ENCODE measurements at regions not wholly inside any gene's neighbourhood (a gene's known extent, or its start where the extent isn't known, plus 50 kb on each side); places are given as distances from the start of the nearest gene placed in this dataset.

DNA sequence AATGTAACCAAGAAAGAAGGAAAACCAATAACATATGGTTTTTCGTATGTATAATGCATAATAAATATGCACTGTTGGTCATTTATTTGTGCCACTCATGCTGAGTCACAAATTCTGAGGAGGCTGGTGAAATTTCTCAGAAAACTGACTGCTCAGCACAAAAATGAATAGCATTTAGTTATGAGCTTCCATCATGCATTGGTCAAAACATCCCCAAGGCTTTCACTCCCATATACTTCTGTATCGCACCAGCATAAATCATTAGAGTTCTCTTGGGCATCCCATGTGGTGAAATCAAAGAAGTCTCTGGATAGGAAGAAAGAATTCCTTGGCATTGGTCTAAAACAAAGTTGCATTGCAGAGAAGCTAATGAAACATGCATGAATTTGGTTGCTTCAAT, 785.6 kb upstream of the CDH8 start:
- Histone ChIP-seq H3K36me3 (replicated peaks in 1 of 2; ENCODE audit: control insufficient read depth in 2 of 2, insufficient read depth in 2 of 2, low read length in 2 of 2) (no peaks in the 10 kb centered on the region), H2BK120ac (ENCODE audit: low read depth, low read length) (no peak overlapping the region), H3K27me3 (ENCODE audit: control insufficient read depth in 3 of 3, insufficient read depth in 3 of 3, low read depth in 1 of 3, low read length in 3 of 3) (no peaks in the 10 kb centered on the region), H3K4ac (ENCODE audit: low read length) (no peak overlapping the region), H2BK15ac (ENCODE audit: low read length) (no peak overlapping the region), H3K9ac (ENCODE audit: low read depth, low read length, poor library complexity) (no peak overlapping the region), H2BK12ac (ENCODE audit: low read length) (no peak overlapping the region), H3K23ac (ENCODE audit: low read depth, low read length, poor library complexity) (no peak overlapping the region), H3K4me2 (ENCODE audit: insufficient read depth, low read length, poor library complexity, severe bottlenecking) (no peak overlapping the region), H3K4me3 (ENCODE audit: low read length in 2 of 2) (no peak overlapping the region), H3K14ac (ENCODE audit: low read length) (no peak overlapping the region), H3K27ac (replicated peaks; ENCODE audit: low read length) (no peak overlapping the region), H3K4me1 (ENCODE audit: control insufficient read depth in 2 of 2, insufficient read depth in 1 of 2, low read depth in 1 of 2, low read length in 2 of 2) (no peaks in the 10 kb centered on the region), H2AFZ (ENCODE audit: low read length) (no peak overlapping the region), H4K91ac (ENCODE audit: low read depth, low read length, poor library complexity) (no peak overlapping the region), H3K79me1 (ENCODE audit: low read depth, low read length) (no peaks in the 10 kb centered on the region), H3K9me3 (replicated peaks in 1 of 2; ENCODE audit: control insufficient read depth in 2 of 2, insufficient read depth in 1 of 2, low read depth in 1 of 2, low read length in 2 of 2) (peaks cover 3 to 10% of the 10 kb centered on the region in 2 donors), H4K8ac (ENCODE audit: low read depth, low read length) (no peak overlapping the region), H2AK5ac (ENCODE audit: low read depth, low read length) (no peak overlapping the region), H3K18ac (ENCODE audit: low read length) (no peak overlapping the region), H2BK5ac (ENCODE audit: low read length) (no peak overlapping the region)
- no CpG with 5 or more reads among the region's 2 CpGs for WGBS, 2 donors (ENCODE audit: extremely low coverage in 2 of 2, insufficient read length in 2 of 2, insufficient replicate concordance in 1 of 2)
- no peak for DNase-seq (ENCODE audit: low spot score)

DNA sequence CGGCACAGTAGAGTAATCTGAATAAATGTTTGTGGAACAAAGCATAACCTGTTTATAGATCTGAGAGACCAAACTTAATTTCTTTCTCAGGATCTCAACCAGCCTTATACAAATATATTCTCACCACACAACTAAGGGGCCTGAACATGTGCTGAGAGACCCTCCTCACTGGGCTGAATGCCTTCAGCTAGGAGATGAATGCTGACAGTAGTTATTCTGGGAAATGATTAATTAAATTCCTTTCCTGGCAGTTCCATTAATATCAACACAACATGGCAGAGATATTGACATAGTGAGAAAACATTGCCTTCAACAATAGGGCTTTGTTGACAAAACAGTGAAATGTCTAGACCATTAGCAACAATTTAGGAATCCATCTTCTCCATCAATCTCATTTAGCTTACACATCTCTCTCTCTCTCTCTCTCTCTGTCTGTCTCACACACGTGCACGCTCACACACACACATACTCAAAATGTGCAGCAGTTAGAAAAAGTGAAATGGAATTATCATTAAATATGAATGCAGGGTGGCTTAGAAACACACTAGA, 780.8 kb upstream of the CDH8 start:
- Histone ChIP-seq H3K4me2 (ENCODE audit: insufficient read depth, low read length, poor library complexity, severe bottlenecking) (no peak overlapping the region), H3K9ac (ENCODE audit: low read depth, low read length, poor library complexity) (no peak overlapping the region), H4K91ac (ENCODE audit: low read depth, low read length, poor library complexity) (no peak overlapping the region), H3K23ac (ENCODE audit: low read depth, low read length, poor library complexity) (no peak overlapping the region), H3K18ac (ENCODE audit: low read length) (no peak overlapping the region), H2BK12ac (ENCODE audit: low read length) (no peak overlapping the region), H3K4me1 (ENCODE audit: control insufficient read depth in 2 of 2, insufficient read depth in 1 of 2, low read depth in 1 of 2, low read length in 2 of 2) (no peaks in the 10 kb centered on the region), H3K79me1 (ENCODE audit: low read depth, low read length) (no peaks in the 10 kb centered on the region), H2AFZ (ENCODE audit: low read length) (peak overlapping the region; percentile 62), H3K4me3 (ENCODE audit: low read length in 2 of 2) (no peak overlapping the region), H2BK5ac (ENCODE audit: low read length) (no peak overlapping the region), H3K14ac (ENCODE audit: low read length) (no peak overlapping the region), H3K27me3 (ENCODE audit: control insufficient read depth in 3 of 3, insufficient read depth in 3 of 3, low read depth in 1 of 3, low read length in 3 of 3) (no peaks in the 10 kb centered on the region), H3K27ac (replicated peaks; ENCODE audit: low read length) (no peak overlapping the region), H3K4ac (ENCODE audit: low read length) (no peak overlapping the region), H2BK15ac (ENCODE audit: low read length) (no peak overlapping the region), H2BK120ac (ENCODE audit: low read depth, low read length) (no peak overlapping the region), H3K36me3 (replicated peaks in 1 of 2; ENCODE audit: control insufficient read depth in 2 of 2, insufficient read depth in 2 of 2, low read length in 2 of 2) (no peaks in the 10 kb centered on the region), H3K9me3 (replicated peaks in 1 of 2; ENCODE audit: control insufficient read depth in 2 of 2, insufficient read depth in 1 of 2, low read depth in 1 of 2, low read length in 2 of 2) (peaks cover 1 to 2% of the 10 kb centered on the region in 2 donors), H4K8ac (ENCODE audit: low read depth, low read length) (no peak overlapping the region), H2AK5ac (ENCODE audit: low read depth, low read length) (no peak overlapping the region)
- no CpG with 5 or more reads among the region's 3 CpGs for WGBS, 2 donors (ENCODE audit: extremely low coverage in 2 of 2, insufficient read length in 2 of 2, insufficient replicate concordance in 1 of 2)
- no peak for DNase-seq (ENCODE audit: low spot score)

DNA sequence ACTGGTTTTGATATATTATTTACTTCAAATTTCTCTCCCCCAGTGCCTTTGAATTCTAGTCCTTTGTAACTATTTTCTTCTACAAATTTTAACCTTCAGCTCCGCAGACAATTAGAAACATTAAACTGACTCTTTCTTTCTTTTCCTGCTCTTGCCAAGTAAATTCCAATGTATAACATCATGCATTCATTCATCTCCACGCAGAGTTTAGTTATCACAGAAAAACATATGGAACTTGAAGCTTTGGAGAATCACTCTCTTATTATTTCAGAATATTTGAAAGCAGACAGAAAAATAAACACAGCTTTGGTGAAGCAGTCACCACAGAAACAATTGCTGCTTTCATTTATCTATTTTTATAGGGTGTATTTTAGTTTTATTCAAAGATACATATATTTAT, 778.7 kb upstream of the CDH8 start:
- Histone ChIP-seq H2BK120ac (ENCODE audit: low read depth, low read length) (no peak overlapping the region), H3K27me3 (ENCODE audit: control insufficient read depth in 3 of 3, insufficient read depth in 3 of 3, low read depth in 1 of 3, low read length in 3 of 3) (no peaks in the 10 kb centered on the region), H2BK12ac (ENCODE audit: low read length) (no peak overlapping the region), H3K14ac (ENCODE audit: low read length) (no peak overlapping the region), H4K91ac (ENCODE audit: low read depth, low read length, poor library complexity) (no peak overlapping the region), H3K4ac (ENCODE audit: low read length) (no peak overlapping the region), H2BK15ac (ENCODE audit: low read length) (no peak overlapping the region), H3K18ac (ENCODE audit: low read length) (no peak overlapping the region), H3K79me1 (ENCODE audit: low read depth, low read length) (no peaks in the 10 kb centered on the region), H3K4me2 (ENCODE audit: insufficient read depth, low read length, poor library complexity, severe bottlenecking) (no peak overlapping the region), H3K27ac (replicated peaks; ENCODE audit: low read length) (no peak overlapping the region), H3K9ac (ENCODE audit: low read depth, low read length, poor library complexity) (no peak overlapping the region), H3K4me1 (ENCODE audit: control insufficient read depth in 2 of 2, insufficient read depth in 1 of 2, low read depth in 1 of 2, low read length in 2 of 2) (no peaks in the 10 kb centered on the region), H2BK5ac (ENCODE audit: low read length) (no peak overlapping the region), H3K23ac (ENCODE audit: low read depth, low read length, poor library complexity) (no peak overlapping the region), H2AFZ (ENCODE audit: low read length) (no peak overlapping the region), H2AK5ac (ENCODE audit: low read depth, low read length) (no peak overlapping the region), H3K36me3 (replicated peaks in 1 of 2; ENCODE audit: control insufficient read depth in 2 of 2, insufficient read depth in 2 of 2, low read length in 2 of 2) (no peaks in the 10 kb centered on the region), H3K4me3 (ENCODE audit: low read length in 2 of 2) (no peak overlapping the region), H4K8ac (ENCODE audit: low read depth, low read length) (no peak overlapping the region), H3K9me3 (replicated peaks in 1 of 2; ENCODE audit: control insufficient read depth in 2 of 2, insufficient read depth in 1 of 2, low read depth in 1 of 2, low read length in 2 of 2) (peaks cover 0 to 3% of the 10 kb centered on the region in 2 donors)
- no CpG with 5 or more reads among the region's 2 CpGs for WGBS, 2 donors (ENCODE audit: extremely low coverage in 2 of 2, insufficient read length in 2 of 2, insufficient replicate concordance in 1 of 2)
- no peak for DNase-seq (ENCODE audit: low spot score)

DNA sequence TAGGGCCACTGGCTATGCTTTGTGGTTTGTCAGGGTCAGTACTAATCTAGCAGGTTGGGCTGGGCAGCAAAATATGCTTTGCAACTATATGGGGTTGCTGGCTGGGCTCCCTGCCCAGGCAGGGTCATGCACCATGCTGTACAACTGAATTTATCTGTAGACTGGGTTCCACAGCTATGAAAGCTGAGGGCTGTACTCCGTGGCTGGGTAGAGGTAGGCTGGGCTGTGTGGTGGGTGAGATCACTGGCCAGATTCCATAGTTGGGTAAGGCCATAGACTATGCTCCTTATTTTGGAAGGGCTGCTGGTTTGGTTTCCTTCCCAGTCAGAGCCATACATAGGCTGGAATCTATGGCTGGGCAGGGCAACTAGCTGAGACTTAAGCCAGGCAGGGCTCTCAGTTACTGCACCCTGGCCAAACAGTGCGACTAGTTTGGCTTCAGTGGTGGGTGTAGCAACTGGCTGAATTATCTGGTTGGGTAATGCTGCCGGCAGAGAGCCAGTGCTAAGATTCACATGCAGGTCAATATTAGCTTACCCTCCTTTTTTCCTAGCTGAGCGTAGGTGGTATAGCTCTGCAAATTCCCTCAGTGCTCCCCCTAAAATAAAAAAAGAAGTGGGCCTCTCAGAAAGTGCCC, 769.1 kb upstream of the CDH8 start:
- Histone ChIP-seq H3K27me3 (ENCODE audit: control insufficient read depth in 3 of 3, insufficient read depth in 3 of 3, low read depth in 1 of 3, low read length in 3 of 3) (no peaks in the 10 kb centered on the region), H3K79me1 (ENCODE audit: low read depth, low read length) (no peaks in the 10 kb centered on the region), H3K9ac (ENCODE audit: low read depth, low read length, poor library complexity) (no peak overlapping the region), H2AK5ac (ENCODE audit: low read depth, low read length) (no peak overlapping the region), H2BK15ac (ENCODE audit: low read length) (no peak overlapping the region), H2AFZ (ENCODE audit: low read length) (no peak overlapping the region), H3K36me3 (replicated peaks in 1 of 2; ENCODE audit: control insufficient read depth in 2 of 2, insufficient read depth in 2 of 2, low read length in 2 of 2) (no peaks in the 10 kb centered on the region), H4K8ac (ENCODE audit: low read depth, low read length) (no peak overlapping the region), H3K4me3 (ENCODE audit: low read length in 2 of 2) (no peak overlapping the region), H2BK5ac (ENCODE audit: low read length) (no peak overlapping the region), H2BK12ac (ENCODE audit: low read length) (no peak overlapping the region), H3K27ac (replicated peaks; ENCODE audit: low read length) (no peak overlapping the region), H3K23ac (ENCODE audit: low read depth, low read length, poor library complexity) (no peak overlapping the region), H3K4me2 (ENCODE audit: insufficient read depth, low read length, poor library complexity, severe bottlenecking) (no peak overlapping the region), H3K9me3 (replicated peaks in 1 of 2; ENCODE audit: control insufficient read depth in 2 of 2, insufficient read depth in 1 of 2, low read depth in 1 of 2, low read length in 2 of 2) (peaks cover 3 to 19% of the 10 kb centered on the region in 2 donors), H4K91ac (ENCODE audit: low read depth, low read length, poor library complexity) (no peak overlapping the region), H3K4me1 (ENCODE audit: control insufficient read depth in 2 of 2, insufficient read depth in 1 of 2, low read depth in 1 of 2, low read length in 2 of 2) (no peaks in the 10 kb centered on the region), H2BK120ac (ENCODE audit: low read depth, low read length) (no peak overlapping the region), H3K4ac (ENCODE audit: low read length) (no peak overlapping the region), H3K14ac (ENCODE audit: low read length) (no peak overlapping the region), H3K18ac (ENCODE audit: low read length) (no peak overlapping the region)
- no peak for DNase-seq (ENCODE audit: low spot score)
- WGBS, 2 donors (ENCODE audit: extremely low coverage in 2 of 2, insufficient read length in 2 of 2, insufficient replicate concordance in 1 of 2) = no CpG with 5 or more reads among the region's 4 CpGs
